ENCODE measurements at regions not wholly inside any gene's neighbourhood (a gene's known extent, or its start where the extent isn't known, plus 50 kb on each side); places are given as distances from the start of the nearest gene placed in this dataset.

GRCh38 chr7:45992826-45993225 lies 71.8 kb upstream of the IGFBP3 start:
- DNase-seq: no peak

GRCh38 chr7:45990276-45990675 lies 69.2 kb upstream of the IGFBP3 start:
- no peak for DNase-seq

- DNase-seq: no peak
These were observed 67.5 kb upstream of the IGFBP3 start for GRCh38 chr7:45988405-45989057.

- no peak for DNase-seq
These were observed 66.6 kb upstream of the IGFBP3 start for GRCh38 chr7:45987521-45988290.

- no peak for DNase-seq
These were observed 65.6 kb upstream of the IGFBP3 start for GRCh38 chr7:45986355-45987298.

- no peak for DNase-seq
These were observed 64.8 kb upstream of the IGFBP3 start for GRCh38 chr7:45985902-45986301.

- DNase-seq: no peak
These were observed 63.6 kb upstream of the IGFBP3 start for GRCh38 chr7:45984386-45985295.

GRCh38 chr7:45983720-45984255 lies 62.7 kb upstream of the IGFBP3 start:
- DNase-seq: no peak

GRCh38 chr7:45982907-45983719 lies 62.0 kb upstream of the IGFBP3 start:
- no peak for DNase-seq

- DNase-seq: no peak
These were observed 61.1 kb upstream of the IGFBP3 start for GRCh38 chr7:45982132-45982531.

- no peak for DNase-seq
These were observed 59.9 kb upstream of the IGFBP3 start for GRCh38 chr7:45980973-45981372.

- DNase-seq: no peak
These were observed 59.3 kb upstream of the IGFBP3 start for GRCh38 chr7:45980181-45980905.

GRCh38 chr7:45979275-45980180 lies 58.5 kb upstream of the IGFBP3 start:
- DNase-seq: no peak

- no peak for DNase-seq
These were observed 57.7 kb upstream of the IGFBP3 start for GRCh38 chr7:45978731-45979211.

GRCh38 chr7:45978010-45978681 lies 57.1 kb upstream of the IGFBP3 start:
- DNase-seq: no peak

- no peak for DNase-seq
These were observed 56.2 kb upstream of the IGFBP3 start for GRCh38 chr7:45977256-45977780.

- DNase-seq: no peak
These were observed 55.4 kb upstream of the IGFBP3 start for GRCh38 chr7:45976485-45976856.

GRCh38 chr7:45975847-45976484 lies 54.9 kb upstream of the IGFBP3 start:
- DNase-seq: no peak

Measured in effector CD8-positive, alpha-beta T cell (primary cell).